HFF-Myc (cell line): ENCODE measurements at regions not wholly inside any gene's neighbourhood (a gene's known extent, or its start where the extent isn't known, plus 50 kb on each side); places are given as distances from the start of the nearest gene placed in this dataset.

Experiments used
- DNase-seq: peaks from one replicate; pipeline ENCODE4 v3.0.0-alpha.2; 2011; ENCODE audit warnings: low read depth; ENCODE audit errors: extremely low read depth
- H3K4me3 ChIP-seq: replicated peaks from 2 replicates; pipeline ENCODE4 v1.5.1; 2011; ENCODE audit warnings: low read depth, mild to moderate bottlenecking, control low read depth, low read length
- TF ChIP-seq, protein P1 (sequence below): IDR thresholded peaks from 2 replicates; pipeline ENCODE4 v1.5.1; 2012; ENCODE audit warnings: mild to moderate bottlenecking, low read depth, low read length, control low read depth; ENCODE audit errors: missing control alignments

DNA sequence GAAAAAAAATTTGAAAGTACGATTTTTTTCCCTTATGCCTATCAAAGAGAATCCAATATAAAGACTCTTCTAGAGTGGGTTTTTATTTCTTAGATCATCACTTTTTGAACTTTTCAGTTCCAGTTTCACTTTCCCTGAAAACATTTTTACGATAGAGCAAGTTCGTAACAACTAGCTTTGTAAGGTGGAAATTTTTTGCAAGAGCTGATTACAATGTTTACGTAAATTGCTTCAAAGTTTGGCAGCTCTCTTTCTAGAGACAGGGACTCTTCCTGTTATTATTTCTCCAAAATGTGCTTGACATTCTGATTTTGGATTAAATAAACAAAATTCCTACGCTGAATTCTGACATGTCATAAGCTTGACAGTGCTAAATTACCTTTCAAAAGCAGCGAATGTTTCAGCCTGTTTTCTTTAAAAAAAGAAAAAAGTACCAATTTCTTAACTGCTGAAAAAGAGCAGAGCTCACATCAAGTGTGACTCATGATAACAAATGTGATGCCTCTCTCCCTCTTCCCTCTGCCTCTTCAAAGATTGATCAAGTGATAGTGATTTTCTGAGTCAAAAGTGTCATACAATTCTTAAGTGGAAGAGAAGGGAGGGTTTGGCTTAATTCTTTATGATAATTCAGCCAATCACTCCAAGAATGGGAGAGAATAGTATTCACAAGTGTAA lies 175.2 kb downstream of the KCNJ2 start:
- DNase-seq: no peak
- TF ChIP-seq, protein P1, sequence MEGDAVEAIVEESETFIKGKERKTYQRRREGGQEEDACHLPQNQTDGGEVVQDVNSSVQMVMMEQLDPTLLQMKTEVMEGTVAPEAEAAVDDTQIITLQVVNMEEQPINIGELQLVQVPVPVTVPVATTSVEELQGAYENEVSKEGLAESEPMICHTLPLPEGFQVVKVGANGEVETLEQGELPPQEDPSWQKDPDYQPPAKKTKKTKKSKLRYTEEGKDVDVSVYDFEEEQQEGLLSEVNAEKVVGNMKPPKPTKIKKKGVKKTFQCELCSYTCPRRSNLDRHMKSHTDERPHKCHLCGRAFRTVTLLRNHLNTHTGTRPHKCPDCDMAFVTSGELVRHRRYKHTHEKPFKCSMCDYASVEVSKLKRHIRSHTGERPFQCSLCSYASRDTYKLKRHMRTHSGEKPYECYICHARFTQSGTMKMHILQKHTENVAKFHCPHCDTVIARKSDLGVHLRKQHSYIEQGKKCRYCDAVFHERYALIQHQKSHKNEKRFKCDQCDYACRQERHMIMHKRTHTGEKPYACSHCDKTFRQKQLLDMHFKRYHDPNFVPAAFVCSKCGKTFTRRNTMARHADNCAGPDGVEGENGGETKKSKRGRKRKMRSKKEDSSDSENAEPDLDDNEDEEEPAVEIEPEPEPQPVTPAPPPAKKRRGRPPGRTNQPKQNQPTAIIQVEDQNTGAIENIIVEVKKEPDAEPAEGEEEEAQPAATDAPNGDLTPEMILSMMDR: no peak
- H3K4me3 ChIP-seq: no peak overlapping the region

DNA sequence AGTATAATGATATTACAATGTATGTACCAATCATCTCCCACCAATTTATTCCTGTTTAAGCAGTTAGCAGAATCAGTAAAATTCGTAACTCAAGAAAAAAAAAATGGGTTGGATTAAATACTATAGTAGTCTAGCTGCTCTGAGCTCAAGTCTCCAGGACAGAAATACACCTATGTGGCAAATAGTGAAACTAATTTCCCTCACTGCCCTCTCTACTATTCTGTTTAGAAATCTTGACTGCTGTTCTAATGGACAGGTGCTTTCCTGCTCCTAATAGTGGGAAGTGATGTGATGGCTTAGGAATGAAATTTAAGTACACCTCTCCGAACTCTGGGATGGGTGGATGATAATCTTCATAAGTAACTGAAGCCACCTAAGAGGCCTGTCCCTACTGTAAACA lies 175.7 kb downstream of the KCNJ2 start:
- H3K4me3 ChIP-seq: no peak overlapping the region
- DNase-seq: no peak

DNA sequence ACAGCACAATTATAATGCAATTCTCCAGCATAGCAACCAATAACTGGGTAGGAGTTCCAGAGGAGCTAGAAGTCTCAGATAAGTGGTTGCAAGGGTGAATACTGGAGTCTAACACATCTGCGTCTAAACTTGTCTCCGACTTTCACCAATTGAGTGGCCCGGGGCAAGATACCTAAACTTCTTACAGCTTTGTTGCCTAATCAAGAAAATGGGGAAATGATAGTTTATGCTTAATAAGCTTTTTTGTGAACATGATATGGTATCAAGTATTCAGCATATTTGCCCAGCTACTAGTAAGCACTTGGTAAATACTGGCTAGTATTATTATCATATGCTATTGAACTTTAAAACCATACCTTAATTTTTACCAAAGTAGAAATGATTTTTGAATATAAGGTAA lies 183.5 kb downstream of the KCNJ2 start:
- H3K4me3 ChIP-seq: no peak overlapping the region
- no peak for DNase-seq
- TF ChIP-seq, protein P1: no peak

More for the DNA sequence above, 175.7 kb downstream of the KCNJ2 start:
- TF ChIP-seq, protein P1: no peak

DNA sequence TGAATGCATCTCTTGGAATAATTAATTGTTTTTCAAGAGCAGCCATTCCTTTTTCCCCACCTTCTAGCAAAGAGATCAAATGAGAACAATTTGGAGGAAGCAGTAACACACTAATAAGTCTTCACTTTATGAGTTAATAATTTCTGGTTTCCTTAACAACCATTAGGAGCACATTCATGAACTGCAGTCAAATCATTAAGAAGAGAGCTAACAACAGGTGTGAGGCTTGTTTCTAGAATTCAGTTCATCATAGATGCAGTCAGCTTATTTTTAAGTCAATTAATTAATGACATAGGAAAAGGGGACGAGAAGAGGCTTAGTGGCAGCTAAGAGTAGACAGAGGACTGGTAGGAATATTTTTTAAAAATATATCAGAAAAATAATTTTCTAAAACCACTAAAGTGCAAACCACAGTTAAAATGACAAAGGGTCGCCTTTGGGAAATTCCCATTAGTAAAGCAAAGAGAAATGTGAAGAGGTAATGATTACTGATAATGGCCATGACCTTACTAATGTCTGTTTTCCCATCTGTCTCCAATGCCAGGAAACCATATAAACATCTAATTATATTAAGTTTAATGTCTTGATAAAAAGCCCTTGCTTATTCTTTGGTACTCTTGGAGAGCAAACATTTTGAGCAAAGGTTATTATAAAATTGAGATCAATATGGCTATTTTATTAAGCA lies 184.2 kb downstream of the KCNJ2 start:
- no peak for DNase-seq
- H3K4me3 ChIP-seq: no peak overlapping the region
- TF ChIP-seq, protein P1: no peak

DNA sequence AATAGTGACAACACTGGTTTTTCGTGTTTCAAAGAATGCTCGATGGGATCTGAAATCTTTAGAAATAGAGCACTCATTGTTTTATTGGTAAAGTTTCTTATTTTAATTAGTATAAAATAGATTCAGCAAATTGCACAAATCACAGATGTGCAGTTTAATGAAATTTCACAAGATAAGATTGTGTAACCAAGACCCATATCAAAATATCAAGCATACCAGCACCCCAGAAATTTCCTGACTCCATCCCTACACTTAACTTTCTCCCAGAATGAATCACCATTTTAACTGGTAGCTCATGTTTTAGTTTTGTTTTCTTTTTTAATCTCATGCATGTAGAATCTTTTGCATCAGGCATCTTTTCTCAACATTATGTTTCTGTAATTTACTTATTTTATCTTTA lies 185.9 kb downstream of the KCNJ2 start:
- DNase-seq: no peak
- no peak overlapping the region for H3K4me3 ChIP-seq
- TF ChIP-seq, protein P1: no peak

DNA sequence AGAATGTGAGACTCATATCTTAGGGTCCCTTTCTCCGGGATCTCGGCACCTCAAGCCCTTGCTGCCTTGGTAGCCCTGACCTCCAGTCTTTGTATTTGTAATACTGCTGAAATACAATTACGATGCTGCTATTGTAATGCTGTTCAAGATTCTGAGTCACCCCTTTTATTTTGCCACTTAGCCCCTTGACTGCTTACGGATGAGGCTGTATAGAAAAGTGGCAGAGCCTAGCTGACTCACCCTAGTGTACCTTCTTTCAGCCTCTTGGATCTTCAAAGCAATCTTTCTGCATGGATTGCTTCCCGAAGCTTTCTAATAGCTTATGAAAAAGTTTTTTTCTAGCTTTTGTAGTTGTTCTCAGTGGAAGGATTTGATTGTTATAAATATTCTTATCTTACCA lies 187.9 kb downstream of the KCNJ2 start:
- H3K4me3 ChIP-seq: no peak overlapping the region
- TF ChIP-seq, protein P1: no peak
- no peak for DNase-seq
